22Rv1 (cell line): ENCODE measurements at regions not wholly inside any gene's neighbourhood (a gene's known extent, or its start where the extent isn't known, plus 50 kb on each side); places are given as distances from the start of the nearest gene placed in this dataset.

ENCODE experiments used
- CTCF ChIP-seq: fragments of 450-650 bp; IDR thresholded peaks from 2 replicates; pipeline ENCODE4 v1.5.1; 2017; ENCODE audit warnings: mild to moderate bottlenecking
- ZFX ChIP-seq: fragments of 450-650 bp; IDR thresholded peaks from 2 replicates; pipeline ENCODE4 v1.6.1; 2017; ENCODE audit warnings: antibody characterized with exemption, borderline replicate concordance

- TF ChIP-seq CTCF (no peak), ZFX (no peak)
Observed at GRCh38 chr1:90349510-90349909, 354.6 kb downstream of the ZNF326 start.
